HG03097 (cell line): ENCODE measurements at regions not wholly inside any gene's neighbourhood (a gene's known extent, or its start where the extent isn't known, plus 50 kb on each side); places are given as distances from the start of the nearest gene placed in this dataset.

Experiments used
- ATAC-seq: cut with Tn5 transposase; IDR thresholded peaks from one replicate; pipeline ENCODE4 v1.9.1; 2021; ENCODE audit not compliant: unreplicated experiment, low FRiP score

GRCh38 chr7:93016681-93017381, 100.9 kb downstream of the SAMD9 start:
- no peak for ATAC-seq

- ATAC-seq = no peak
Measured at GRCh38 chr7:93015779-93016481, 101.8 kb downstream of the SAMD9 start.

- no peak for ATAC-seq
Measured at GRCh38 chr7:93015101-93015778, 102.5 kb downstream of the SAMD9 start.

- no peak for ATAC-seq
Measured at GRCh38 chr7:93014410-93014809, 103.4 kb downstream of the SAMD9 start.

GRCh38 chr7:93013446-93014061, 104.2 kb downstream of the SAMD9 start:
- no peak for ATAC-seq

GRCh38 chr7:93011351-93012294, 106.2 kb downstream of the SAMD9 start:
- ATAC-seq = no peak

GRCh38 chr7:93008833-93009232, 108.9 kb downstream of the SAMD9 start:
- ATAC-seq = no peak

- no peak for ATAC-seq
Measured at GRCh38 chr7:93006480-93007095, 111.2 kb downstream of the SAMD9 start.

- no peak for ATAC-seq
Measured at GRCh38 chr7:93004906-93005305, 112.9 kb downstream of the SAMD9 start.

GRCh38 chr7:92997719-92998118, 120.1 kb downstream of the SAMD9 start:
- no peak for ATAC-seq

- ATAC-seq = no peak
Measured at GRCh38 chr7:92997152-92997551, 120.6 kb downstream of the SAMD9 start.

GRCh38 chr7:92994901-92995300, 122.9 kb downstream of the SAMD9 start:
- no peak for ATAC-seq

- no peak for ATAC-seq
Measured at GRCh38 chr7:92992932-92993331, 124.8 kb downstream of the SAMD9 start.

GRCh38 chr7:92992483-92992882, 125.3 kb downstream of the SAMD9 start:
- ATAC-seq = no peak

GRCh38 chr7:92991190-92991589, 126.6 kb downstream of the SAMD9 start:
- no peak for ATAC-seq

- no peak for ATAC-seq
Measured at GRCh38 chr7:92988941-92989545, 128.7 kb downstream of the SAMD9 start.

GRCh38 chr7:92988051-92988450, 129.7 kb downstream of the SAMD9 start:
- no peak for ATAC-seq

GRCh38 chr7:92987538-92987937, 130.2 kb downstream of the SAMD9 start:
- ATAC-seq = no peak

- no peak for ATAC-seq
Measured at GRCh38 chr7:92987095-92987494, 130.7 kb downstream of the SAMD9 start.
